ENCODE measurements at regions not wholly inside any gene's neighbourhood (a gene's known extent, or its start where the extent isn't known, plus 50 kb on each side); places are given as distances from the start of the nearest gene placed in this dataset.

GRCh38 chr20:12453711-12454110, 536.0 kb downstream of the BTBD3 start:
- TF ChIP-seq, protein P1, sequence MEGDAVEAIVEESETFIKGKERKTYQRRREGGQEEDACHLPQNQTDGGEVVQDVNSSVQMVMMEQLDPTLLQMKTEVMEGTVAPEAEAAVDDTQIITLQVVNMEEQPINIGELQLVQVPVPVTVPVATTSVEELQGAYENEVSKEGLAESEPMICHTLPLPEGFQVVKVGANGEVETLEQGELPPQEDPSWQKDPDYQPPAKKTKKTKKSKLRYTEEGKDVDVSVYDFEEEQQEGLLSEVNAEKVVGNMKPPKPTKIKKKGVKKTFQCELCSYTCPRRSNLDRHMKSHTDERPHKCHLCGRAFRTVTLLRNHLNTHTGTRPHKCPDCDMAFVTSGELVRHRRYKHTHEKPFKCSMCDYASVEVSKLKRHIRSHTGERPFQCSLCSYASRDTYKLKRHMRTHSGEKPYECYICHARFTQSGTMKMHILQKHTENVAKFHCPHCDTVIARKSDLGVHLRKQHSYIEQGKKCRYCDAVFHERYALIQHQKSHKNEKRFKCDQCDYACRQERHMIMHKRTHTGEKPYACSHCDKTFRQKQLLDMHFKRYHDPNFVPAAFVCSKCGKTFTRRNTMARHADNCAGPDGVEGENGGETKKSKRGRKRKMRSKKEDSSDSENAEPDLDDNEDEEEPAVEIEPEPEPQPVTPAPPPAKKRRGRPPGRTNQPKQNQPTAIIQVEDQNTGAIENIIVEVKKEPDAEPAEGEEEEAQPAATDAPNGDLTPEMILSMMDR (IDR thresholded peaks at IDR 0.05; ENCODE audit: borderline replicate concordance, extremely low read depth, low read length, poor library complexity, severe bottlenecking): no peak
- no peak for TF ChIP-seq EZH2 (IDR thresholded peaks at IDR 0.05; ENCODE audit: borderline replicate concordance, low read depth, low read length, severe bottlenecking)
